Esophagus squamous epithelium (tissue), 5 donors: ENCODE measurements at regions not wholly inside any gene's neighbourhood (a gene's known extent, or its start where the extent isn't known, plus 50 kb on each side); places are given as distances from the start of the nearest gene placed in this dataset.

Experiments used
- DNase-seq: peaks from one replicate; lab custom pipeline; 2025; lab: John Stamatoyannopoulos, UW
- H3K27ac ChIP-seq, 4 donors: fragments of 200-600 bp; sonication (generic); one replicate each; pipeline ENCODE4 v1.5.1; 2016 to 2019; ENCODE audit warnings: mild to moderate bottlenecking in 1 of 4
- H3K27me3 ChIP-seq, 4 donors: fragments of 200-600 bp; sonication (generic); 1 replicate in 3 of 4; 2 replicates in 1 of 4; pipeline versions ENCODE4 v1.5.1 to v1.6.0; 2017 to 2021; ENCODE audit warnings: antibody characterized with exemption in 1 of 4
- H3K36me3 ChIP-seq, 3 donors: fragments of 200-600 bp; sonication (generic); one replicate each; pipeline ENCODE4 v1.5.1; 2016 to 2019
- H3K4me1 ChIP-seq, 3 donors: fragments of 200-600 bp; sonication (generic); one replicate each; pipeline ENCODE4 v1.5.1; 2017 to 2019
- H3K4me3 ChIP-seq, 4 donors: fragments of 200-600 bp; sonication (generic); 1 replicate in 3 of 4; 2 replicates in 1 of 4; pipeline ENCODE4 v1.5.1; 2016 to 2019; ENCODE audit warnings: mild to moderate bottlenecking in 2 of 4, moderate library complexity in 1 of 4
- H3K9me3 ChIP-seq, 3 donors: fragments of 200-600 bp; sonication (generic); one replicate each; pipeline ENCODE4 v1.5.1; 2016 to 2019
- POLR2A ChIP-seq, 4 donors: fragments of 450-650 bp; IDR thresholded peaks; one replicate each; pipeline ENCODE4 v1.6.1; 2017; ENCODE audit warnings: antibody characterized with exemption in 4 of 4, mild to moderate bottlenecking in 4 of 4, moderate library complexity in 3 of 4
- WGBS, 2 donors: methylation state at CpG; one replicate each; pipeline ENCODE4 v1.1.5; 2018; 5-methylcytosine and 5-hydroxymethylcytosine counted together
- intact Hi-C: fragments of 100-400 bp; cut with DNase I; formaldehyde crosslinking; loops from one replicate; pipeline ENCODE4 v1.15.0; 2022
- TF ChIP-seq, protein P1 (sequence below), 6 experiments: fragments of 450-650 bp in 4 of 6; fragments of 200-600 bp in 2 of 6; sonication (generic) in 2 of 6; IDR thresholded peaks; one replicate each; pipeline ENCODE4 v1.5.1; 2016 to 2019; ENCODE audit warnings: antibody characterized with exemption in 6 of 6, mild to moderate bottlenecking in 4 of 6, moderate library complexity in 4 of 6
- donor health status: DM: yes; HTN: yes; CAD: no.

DNA sequence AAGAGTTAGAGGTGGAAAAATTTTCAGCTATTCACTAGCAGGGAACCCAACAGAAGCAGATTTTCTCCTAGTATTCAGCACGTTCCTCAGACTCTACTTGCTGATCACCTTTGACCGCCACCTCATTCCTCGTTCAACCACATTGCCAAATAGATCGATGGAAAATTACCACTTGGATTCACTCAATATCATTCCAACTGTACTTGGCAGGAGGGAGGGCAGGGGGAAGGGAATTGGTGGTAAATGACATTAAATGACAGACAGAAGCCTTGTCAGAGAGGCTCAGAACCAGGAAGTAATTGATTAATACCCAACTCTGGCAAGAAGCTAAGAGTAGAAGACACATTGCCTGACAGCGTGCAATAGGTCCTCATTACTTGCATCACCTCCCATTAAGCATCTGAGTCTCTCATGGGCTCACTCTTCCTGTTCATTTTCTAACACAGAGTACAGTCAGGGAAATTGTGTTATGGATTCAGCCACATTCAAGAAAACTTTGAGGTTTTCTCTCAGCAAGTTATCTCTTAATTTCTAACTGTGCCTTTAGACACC lies 240.5 kb upstream of the FAT3 start:
- H3K4me3 ChIP-seq = no peak overlapping the region
- TF ChIP-seq, protein P1, sequence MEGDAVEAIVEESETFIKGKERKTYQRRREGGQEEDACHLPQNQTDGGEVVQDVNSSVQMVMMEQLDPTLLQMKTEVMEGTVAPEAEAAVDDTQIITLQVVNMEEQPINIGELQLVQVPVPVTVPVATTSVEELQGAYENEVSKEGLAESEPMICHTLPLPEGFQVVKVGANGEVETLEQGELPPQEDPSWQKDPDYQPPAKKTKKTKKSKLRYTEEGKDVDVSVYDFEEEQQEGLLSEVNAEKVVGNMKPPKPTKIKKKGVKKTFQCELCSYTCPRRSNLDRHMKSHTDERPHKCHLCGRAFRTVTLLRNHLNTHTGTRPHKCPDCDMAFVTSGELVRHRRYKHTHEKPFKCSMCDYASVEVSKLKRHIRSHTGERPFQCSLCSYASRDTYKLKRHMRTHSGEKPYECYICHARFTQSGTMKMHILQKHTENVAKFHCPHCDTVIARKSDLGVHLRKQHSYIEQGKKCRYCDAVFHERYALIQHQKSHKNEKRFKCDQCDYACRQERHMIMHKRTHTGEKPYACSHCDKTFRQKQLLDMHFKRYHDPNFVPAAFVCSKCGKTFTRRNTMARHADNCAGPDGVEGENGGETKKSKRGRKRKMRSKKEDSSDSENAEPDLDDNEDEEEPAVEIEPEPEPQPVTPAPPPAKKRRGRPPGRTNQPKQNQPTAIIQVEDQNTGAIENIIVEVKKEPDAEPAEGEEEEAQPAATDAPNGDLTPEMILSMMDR (IDR thresholded peaks at IDR 0.05) = no peak
- peaks cover 0 to 4% (median 0%) of the 10 kb centered on the region in 3 donors for H3K4me1 ChIP-seq
- intact Hi-C loops = no loop called here
- H3K9me3 ChIP-seq = no peaks in the 10 kb centered on the region
- H3K36me3 ChIP-seq = no peaks in the 10 kb centered on the region
- WGBS, 2 donors = 58 to 80% methylated on average over 5 of the region's 5 CpGs
- H3K27me3 ChIP-seq = no peaks in the 10 kb centered on the region
- no peak for DNase-seq
- H3K27ac ChIP-seq = no peak overlapping the region

- Histone ChIP-seq H3K4me1 (peaks cover 0 to 4% (median 0%) of the 10 kb centered on the region in 3 donors), H3K36me3 (no peaks in the 10 kb centered on the region), H3K9me3 (no peaks in the 10 kb centered on the region), H3K27ac (peak overlapping the region in 3 of 4 donors; percentile 38 to 75 (median 68)), H3K4me3 (no peak overlapping the region), H3K27me3 (no peaks in the 10 kb centered on the region)
- intact Hi-C loops = no loop called here
- no peak for DNase-seq
- WGBS, 2 donors = 19 to 30% methylated on average over 1 of the region's 1 CpG
- TF ChIP-seq, protein P1 (IDR thresholded peaks at IDR 0.05) = no peak
- TF ChIP-seq POLR2A (IDR thresholded peaks at IDR 0.05) = no peak
Observed at GRCh38 chr11:91981995-91982394, 242.6 kb upstream of the FAT3 start.

DNA sequence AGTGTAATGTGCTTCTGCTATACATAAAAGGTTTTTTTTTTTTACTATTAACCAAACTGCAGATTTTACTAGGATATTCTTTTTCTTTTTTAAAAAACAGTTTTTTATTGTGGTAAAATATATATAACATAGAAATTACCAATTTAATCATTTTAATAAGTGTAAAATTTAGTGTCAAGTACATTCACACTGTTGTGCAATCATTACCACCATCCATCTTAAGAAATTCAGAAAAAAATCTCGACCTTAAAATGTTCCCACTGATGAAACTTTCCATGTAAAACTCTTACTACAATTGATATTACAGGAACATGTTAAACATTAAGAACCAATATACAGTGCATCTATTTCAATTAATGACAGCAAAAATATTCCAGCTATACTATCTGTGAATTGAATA lies 244.8 kb upstream of the FAT3 start:
- no peak overlapping the region for H3K27ac ChIP-seq
- DNase-seq = no peak
- no peaks in the 10 kb centered on the region for H3K27me3 ChIP-seq
- H3K4me3 ChIP-seq = no peak overlapping the region
- H3K4me1 ChIP-seq = peaks cover 0 to 4% (median 0%) of the 10 kb centered on the region in 3 donors
- intact Hi-C loops = no loop called here
- TF ChIP-seq POLR2A (IDR thresholded peaks at IDR 0.05) = no peak
- TF ChIP-seq, protein P1 (IDR thresholded peaks at IDR 0.05) = no peak
- WGBS, 2 donors = 39 to 60% methylated on average over 1 of the region's 1 CpG
- H3K9me3 ChIP-seq = no peaks in the 10 kb centered on the region
- no peaks in the 10 kb centered on the region for H3K36me3 ChIP-seq

DNA sequence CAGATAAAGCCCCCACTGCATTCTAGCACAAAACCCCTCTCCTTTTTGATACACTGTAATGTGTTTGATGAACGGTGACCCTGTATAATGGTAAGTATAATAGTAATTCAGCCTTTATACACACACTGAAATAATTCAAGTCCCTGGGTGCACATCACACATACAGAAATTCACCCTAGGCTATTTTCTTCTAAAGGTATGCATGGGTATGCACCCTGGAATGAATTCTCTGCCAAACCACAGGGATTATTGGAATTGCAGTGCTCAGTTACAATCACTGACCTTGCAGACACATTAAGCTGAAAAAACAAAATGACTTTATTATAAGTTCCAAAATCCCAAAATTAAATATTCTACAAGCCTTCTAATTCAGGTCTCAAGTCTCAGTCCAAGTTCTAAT lies 245.9 kb upstream of the FAT3 start:
- WGBS, 2 donors = 25 to 50% methylated on average over 1 of the region's 1 CpG
- H3K4me3 ChIP-seq = no peak overlapping the region
- no peak for DNase-seq
- no peaks in the 10 kb centered on the region for H3K36me3 ChIP-seq
- peaks cover 0 to 4% (median 0%) of the 10 kb centered on the region in 3 donors for H3K4me1 ChIP-seq
- no peaks in the 10 kb centered on the region for H3K27me3 ChIP-seq
- H3K9me3 ChIP-seq = no peaks in the 10 kb centered on the region
- no peak for TF ChIP-seq POLR2A (IDR thresholded peaks at IDR 0.05)
- TF ChIP-seq, protein P1 (IDR thresholded peaks at IDR 0.05) = no peak
- intact Hi-C loops = no loop called here
- H3K27ac ChIP-seq = no peak overlapping the region

- Histone ChIP-seq H3K4me1 (no peaks in the 10 kb centered on the region), H3K4me3 (no peak overlapping the region), H3K36me3 (no peaks in the 10 kb centered on the region), H3K27ac (no peak overlapping the region), H3K27me3 (no peaks in the 10 kb centered on the region), H3K9me3 (no peaks in the 10 kb centered on the region)
- WGBS, 2 donors = 56 to 74% methylated on average over 3 of the region's 3 CpGs
- intact Hi-C loops = no loop called here
- TF ChIP-seq, protein P1 (IDR thresholded peaks at IDR 0.05) = no peak
- no peak for TF ChIP-seq POLR2A (IDR thresholded peaks at IDR 0.05)
- no peak for DNase-seq
Observed at GRCh38 chr11:91972665-91973266, 251.9 kb upstream of the FAT3 start.
